ENCODE measurements at regions not wholly inside any gene's neighbourhood (a gene's known extent, or its start where the extent isn't known, plus 50 kb on each side); places are given as distances from the start of the nearest gene placed in this dataset.

- TF ChIP-seq CTCF (IDR thresholded peaks at IDR 0.05), result no peak
- Histone ChIP-seq H3K27ac (no peak overlapping the region), H3K4me3 (no peak overlapping the region)
- no peak for DNase-seq (ENCODE audit: low spot score)
Observed at GRCh38 chr5:99675974-99676373, 747.2 kb upstream of the CHD1 start.

GRCh38 chr5:99674101-99674500 is 745.3 kb upstream of the CHD1 start:
- DNase-seq (ENCODE audit: low spot score), result no peak
- Histone ChIP-seq H3K4me3 (no peak overlapping the region), H3K27ac (no peak overlapping the region)
- TF ChIP-seq CTCF (IDR thresholded peaks at IDR 0.05), result no peak

GRCh38 chr5:99664972-99665371 is 736.2 kb upstream of the CHD1 start:
- TF ChIP-seq CTCF (IDR thresholded peaks at IDR 0.05), result no peak
- DNase-seq (ENCODE audit: low spot score), result no peak
- Histone ChIP-seq H3K27ac (no peak overlapping the region), H3K4me3 (no peak overlapping the region)

GRCh38 chr5:99651298-99651697 is 722.5 kb upstream of the CHD1 start:
- DNase-seq (ENCODE audit: low spot score), result no peak
- Histone ChIP-seq H3K4me3 (no peak overlapping the region), H3K27ac (no peak overlapping the region)
- TF ChIP-seq CTCF (IDR thresholded peaks at IDR 0.05), result no peak

GRCh38 chr5:99646011-99646647 is 717.3 kb upstream of the CHD1 start:
- no peak for DNase-seq (ENCODE audit: low spot score)
- TF ChIP-seq CTCF (IDR thresholded peaks at IDR 0.05), result no peak
- H3K27ac ChIP-seq, result no peak overlapping the region
- H3K4me3 ChIP-seq, result no peak overlapping the region

GRCh38 chr5:99644822-99645221 is 716.0 kb upstream of the CHD1 start:
- Histone ChIP-seq H3K27ac (no peak overlapping the region), H3K4me3 (no peak overlapping the region)
- no peak for TF ChIP-seq CTCF (IDR thresholded peaks at IDR 0.05)
- no peak for DNase-seq (ENCODE audit: low spot score)

GRCh38 chr5:99640646-99641045 is 711.8 kb upstream of the CHD1 start:
- no peak for TF ChIP-seq CTCF (IDR thresholded peaks at IDR 0.05)
- DNase-seq (ENCODE audit: low spot score), result no peak

More at GRCh38 chr5:99640646-99641045, 711.8 kb upstream of the CHD1 start:
- no peak overlapping the region for H3K27ac ChIP-seq
- H3K4me3 ChIP-seq, result no peak overlapping the region
